AG04449 (cell line): ENCODE measurements at regions not wholly inside any gene's neighbourhood (a gene's known extent, or its start where the extent isn't known, plus 50 kb on each side); places are given as distances from the start of the nearest gene placed in this dataset.

ENCODE experiments used
- CTCF ChIA-PET: fragments of 350-600 bp; formaldehyde crosslinking; extraction: SDS; loops from one replicate; lab custom pipeline; 2021; ENCODE audit warnings: antibody characterized with exemption; lab: Yijun Ruan, JAX
- POLR2A ChIA-PET: fragments of 400-600, 350-600 bp; formaldehyde crosslinking; extraction: SDS; loops from one replicate; lab custom pipeline; 2020; ENCODE audit warnings: antibody characterized with exemption, inconsistent platforms; lab: Yijun Ruan, JAX
- DNase-seq: peaks from one replicate; pipeline ENCODE4 v3.0.0-alpha.2; 2010; ENCODE audit warnings: low read depth, low spot score
- H3K4me3 ChIP-seq: 2 replicates; pipeline ENCODE4 v1.5.1; 2011; ENCODE audit warnings: low read depth, mild to moderate bottlenecking, control low read depth, low read length
- CTCF ChIP-seq: IDR thresholded peaks from one replicate; pipeline ENCODE4 v1.5.1; 2011; ENCODE audit warnings: mild to moderate bottlenecking, moderate library complexity, low read length, control low read depth, inconsistent platforms; ENCODE audit not compliant: insufficient read depth; ENCODE audit errors: missing control alignments

GRCh38 chr14:79951572-79951971 lies 259.7 kb downstream of the DIO2 start:
- ChIA-PET CTCF (interaction anchor here (0.6 kb wide), 1 partner anchor 229 kb away, joined by 3 read pairs; no protein-coding TSS in a partner anchor), POLR2A (interaction anchor here (0.6 kb wide), 1 partner anchor 16 kb away, joined by 5 read pairs; no protein-coding TSS in a partner anchor)
- TF ChIP-seq CTCF, result no peak
- no peak for DNase-seq
- H3K4me3 ChIP-seq, result no peak overlapping the region

- no peak for DNase-seq
- POLR2A ChIA-PET, result no interaction called here
- CTCF ChIA-PET, result no interaction called here
- TF ChIP-seq CTCF, result no peak
- H3K4me3 ChIP-seq, result no peak overlapping the region
These were observed 261.4 kb downstream of the DIO2 start for GRCh38 chr14:79949906-79950305.

GRCh38 chr14:79947440-79948054 lies 263.8 kb downstream of the DIO2 start:
- no peak for TF ChIP-seq CTCF
- ChIA-PET CTCF (no interaction called here), POLR2A (no interaction called here)
- no peak for DNase-seq
- no peak overlapping the region for H3K4me3 ChIP-seq

- POLR2A ChIA-PET, result no interaction called here
- DNase-seq, result no peak
- CTCF ChIA-PET, result no interaction called here
- no peak for TF ChIP-seq CTCF
- no peak overlapping the region for H3K4me3 ChIP-seq
These were observed 272.1 kb downstream of the DIO2 start for GRCh38 chr14:79939235-79939634.

- no peak overlapping the region for H3K4me3 ChIP-seq
- CTCF ChIA-PET, result no interaction called here
- POLR2A ChIA-PET, result no interaction called here
- TF ChIP-seq CTCF, result no peak
- no peak for DNase-seq
These were observed 273.1 kb downstream of the DIO2 start for GRCh38 chr14:79938185-79938584.

- POLR2A ChIA-PET, result no interaction called here
- CTCF ChIA-PET, result no interaction called here
- no peak for DNase-seq
- no peak overlapping the region for H3K4me3 ChIP-seq
- no peak for TF ChIP-seq CTCF
These were observed 273.9 kb downstream of the DIO2 start for GRCh38 chr14:79937433-79937832.
